CD14-positive monocyte (primary cell): ENCODE measurements at regions not wholly inside any gene's neighbourhood (a gene's known extent, or its start where the extent isn't known, plus 50 kb on each side); places are given as distances from the start of the nearest gene placed in this dataset.

Experiments
- DNase-seq, 3 donors: peaks; one replicate each; pipeline ENCODE4 v3.0.0-alpha.2; 2011 to 2022
- H2AFZ ChIP-seq: 2 replicates; pipeline ENCODE4 v1.6.0; 2012; ENCODE audit warnings: mild to moderate bottlenecking, low read depth, low read length, inconsistent platforms; ENCODE audit not compliant: insufficient read depth, poor library complexity, severe bottlenecking
- H3K27ac ChIP-seq, 2 donors: 1 replicate in 1 of 2; 2 replicates in 1 of 2; pipeline ENCODE4 v1.5.1; 2012 to 2013; ENCODE audit warnings: low read length in 2 of 2, control low read depth in 1 of 2, inconsistent platforms in 1 of 2, low read depth in 1 of 2, mild to moderate bottlenecking in 1 of 2
- H3K27me3 ChIP-seq, 2 donors: one replicate each; pipeline versions ENCODE4 v1.6.0 to v1.6.1; 2011 to 2013; ENCODE audit warnings: low read length in 2 of 2; ENCODE audit not compliant: control insufficient read depth in 2 of 2, insufficient read depth in 2 of 2
- H3K36me3 ChIP-seq, 2 donors: replicated peaks in 1 of 2; 1 replicate in 1 of 2; 2 replicates in 1 of 2; pipeline versions ENCODE4 v1.5.1 to v1.6.1; 2012 to 2013; ENCODE audit warnings: low read length in 2 of 2, control low read depth in 1 of 2, inconsistent platforms in 1 of 2, mild to moderate bottlenecking in 1 of 2; ENCODE audit not compliant: insufficient read depth in 2 of 2, control insufficient read depth in 1 of 2
- H3K4me1 ChIP-seq, 2 donors: 1 replicate in 1 of 2; 2 replicates in 1 of 2; pipeline versions ENCODE4 v1.5.1 to v1.6.1; 2012 to 2013; ENCODE audit warnings: low read length in 2 of 2, control low read depth in 1 of 2, inconsistent platforms in 1 of 2, mild to moderate bottlenecking in 1 of 2, moderate library complexity in 1 of 2; ENCODE audit not compliant: insufficient read depth in 2 of 2, control insufficient read depth in 1 of 2
- H3K4me2 ChIP-seq: replicated peaks from 2 replicates; pipeline ENCODE3; 2012; ENCODE audit warnings: low read length, moderate library complexity, mild to moderate bottlenecking; ENCODE audit not compliant: poor library complexity, severe bottlenecking; ENCODE audit errors: extremely low read depth
- H3K4me3 ChIP-seq, 3 experiments: fragments of 200-600 bp in 1 of 3; sonication (generic) in 1 of 3; replicated peaks in 1 of 3; 1 replicate in 2 of 3; 2 replicates in 1 of 3; pipeline ENCODE4 v1.5.1; 2011 to 2013; ENCODE audit warnings: low read length in 3 of 3, mild to moderate bottlenecking in 3 of 3, control low read depth in 2 of 3, low read depth in 2 of 3, inconsistent platforms in 1 of 3, moderate library complexity in 1 of 3
- H3K79me2 ChIP-seq: 2 replicates; pipeline ENCODE4 v1.6.0; 2012; ENCODE audit warnings: mild to moderate bottlenecking, control low read depth, inconsistent platforms, low read length, moderate library complexity; ENCODE audit not compliant: insufficient read depth
- H3K9ac ChIP-seq: 2 replicates; pipeline ENCODE4 v1.6.0; 2017; ENCODE audit warnings: low read length, mild to moderate bottlenecking; ENCODE audit not compliant: insufficient read depth, poor library complexity, severe bottlenecking
- H3K9me3 ChIP-seq, 2 donors: replicated peaks in 1 of 2; 1 replicate in 1 of 2; 2 replicates in 1 of 2; pipeline versions ENCODE4 v1.5.1 to v1.6.1; 2012 to 2013; ENCODE audit warnings: low read length in 2 of 2, control low read depth in 1 of 2; ENCODE audit not compliant: control insufficient read depth in 1 of 2, insufficient read depth in 1 of 2
- H4K20me1 ChIP-seq: 2 replicates; pipeline ENCODE4 v1.6.0; 2012; ENCODE audit warnings: mild to moderate bottlenecking, low read length, control low read depth, moderate library complexity; ENCODE audit not compliant: insufficient read depth
- H3K27ac Mint-ChIP-seq, 7 donors: one replicate each; pipeline ENCODE4 v1.8.0; 2020; ENCODE audit warnings: mild to moderate bottlenecking in 7 of 7, mixed read lengths in 7 of 7, moderate library complexity in 6 of 7, inconsistent platforms in 2 of 7
- H3K27me3 Mint-ChIP-seq, 3 donors: one replicate each; pipeline ENCODE4 v1.8.0; 2021 to 2022; ENCODE audit warnings: low read depth in 3 of 3, mild to moderate bottlenecking in 3 of 3, mixed read lengths in 3 of 3, moderate library complexity in 3 of 3, inconsistent platforms in 1 of 3
- H3K36me3 Mint-ChIP-seq, 2 donors: one replicate each; pipeline ENCODE4 v1.8.0; 2020; ENCODE audit warnings: mixed read lengths in 2 of 2, inconsistent platforms in 1 of 2, mild to moderate bottlenecking in 1 of 2
- H3K4me1 Mint-ChIP-seq: one replicate; pipeline ENCODE4 v1.8.0; 2020; ENCODE audit warnings: mild to moderate bottlenecking, mixed read lengths
- H3K4me3 Mint-ChIP-seq, 2 donors: one replicate each; pipeline ENCODE4 v1.8.0; 2020; ENCODE audit warnings: mild to moderate bottlenecking in 2 of 2, mixed read lengths in 2 of 2, moderate library complexity in 1 of 2
- H3K9me3 Mint-ChIP-seq, 7 donors: one replicate each; pipeline ENCODE4 v1.8.0; 2020 to 2022; ENCODE audit warnings: mixed read lengths in 7 of 7, mild to moderate bottlenecking in 6 of 7, moderate library complexity in 6 of 7, inconsistent platforms in 2 of 7
- CTCF ChIP-seq: fragments of 200-600 bp; IDR thresholded peaks from one replicate; pipeline ENCODE4 v1.8.0; 2022; ENCODE audit warnings: antibody characterized with exemption, mild to moderate bottlenecking
- WGBS: methylation state at CpG from one replicate; pipeline ENCODE4 v1.1.5; 2013; ENCODE audit warnings: missing lambda C conversion rate; ENCODE audit not compliant: insufficient coverage; 5-methylcytosine and 5-hydroxymethylcytosine counted together
- intact Hi-C, 2 donors: fragments of 100-400 bp; cut with micrococcal nuclease; formaldehyde crosslinking; loops; one replicate each; pipeline versions ENCODE4 v1.15.0 to v1.15.1; 2023

- DNase-seq = no peak
- Histone ChIP-seq H3K4me3 (no peak overlapping the region), H3K27me3 (peaks cover 0 to 2% of the 10 kb centered on the region in 2 donors), H3K36me3 (no peaks in the 10 kb centered on the region), H3K4me2 (no peak overlapping the region), H2AFZ (no peak overlapping the region), H3K9ac (no peak overlapping the region), H3K9me3 (no peaks in the 10 kb centered on the region), H3K79me2 (no peaks in the 10 kb centered on the region), H3K4me1 (no peaks in the 10 kb centered on the region), H3K27ac (no peak overlapping the region), H4K20me1 (no peaks in the 10 kb centered on the region)
- Mint-ChIP-seq H3K27ac (no peak overlapping the region), H3K27me3 (peaks cover 1 to 14% (median 3%) of the 10 kb centered on the region in 3 donors), H3K36me3 (no peaks in the 10 kb centered on the region), H3K9me3 (peaks cover 3 to 15% (median 8%) of the 10 kb centered on the region in 7 donors), H3K4me3 (no peak overlapping the region), H3K4me1 (no peaks in the 10 kb centered on the region)
- intact Hi-C loops = no loop called here
- TF ChIP-seq CTCF = no peak
- 78% methylated on average over 4 of the region's 5 CpGs for WGBS
Measured at GRCh38 chr10:118970770-118971169, 58.7 kb upstream of the NANOS1 start.

- no peak overlapping the region for H3K4me3 Mint-ChIP-seq
- peaks cover 3 to 15% (median 10%) of the 10 kb centered on the region in 7 donors for H3K9me3 Mint-ChIP-seq
Measured at GRCh38 chr10:118971187-118971586, 58.3 kb upstream of the NANOS1 start.

More at GRCh38 chr10:118971187-118971586, 58.3 kb upstream of the NANOS1 start:
- H3K79me2 ChIP-seq = no peaks in the 10 kb centered on the region
- H3K9me3 ChIP-seq = no peaks in the 10 kb centered on the region
- H3K27me3 Mint-ChIP-seq = peaks cover 1 to 15% (median 3%) of the 10 kb centered on the region in 3 donors
- H3K27me3 ChIP-seq = peaks cover 0 to 2% of the 10 kb centered on the region in 2 donors
- H3K36me3 ChIP-seq = no peaks in the 10 kb centered on the region
- no peak overlapping the region for H2AFZ ChIP-seq
- DNase-seq = no peak
- H3K4me3 ChIP-seq = no peak overlapping the region
- H3K4me1 Mint-ChIP-seq = no peaks in the 10 kb centered on the region
- H3K9ac ChIP-seq = no peak overlapping the region
- WGBS = 79% methylated on average over 4 of the region's 7 CpGs
- H3K4me1 ChIP-seq = no peaks in the 10 kb centered on the region
- H3K27ac ChIP-seq = no peak overlapping the region
- TF ChIP-seq CTCF = no peak
- no peaks in the 10 kb centered on the region for H4K20me1 ChIP-seq
- intact Hi-C loops = no loop called here
- H3K4me2 ChIP-seq = no peak overlapping the region
- no peak overlapping the region for H3K27ac Mint-ChIP-seq
- H3K36me3 Mint-ChIP-seq = no peaks in the 10 kb centered on the region
